H1 (cell line): ENCODE measurements at regions not wholly inside any gene's neighbourhood (a gene's known extent, or its start where the extent isn't known, plus 50 kb on each side); places are given as distances from the start of the nearest gene placed in this dataset.

ENCODE experiments used
- CTCF ChIA-PET: fragments of 300-600 bp; sonication (Branson Sonifier 250); formaldehyde crosslinking; loops from one replicate; lab custom pipeline; 2021; ENCODE audit not compliant: partially characterized antibody; lab: Charles Lee
- POLR2A ChIA-PET: fragments of 300-600 bp; sonication (Branson Sonifier 250); formaldehyde crosslinking; loops from one replicate; lab custom pipeline; 2021; ENCODE audit warnings: inconsistent platforms; ENCODE audit not compliant: partially characterized antibody; lab: Charles Lee
- DNase-seq, 2 experiments: peaks; one replicate each; pipeline versions ENCODE4 v3.0.0 to v3.0.0-alpha.2; 2010 to 2022; ENCODE audit warnings: low spot score in 2 of 2, low read depth in 1 of 2, mixed read lengths in 1 of 2
- FAIRE-seq: peaks from 2 replicates; lab custom pipeline; 2011; peaks lifted over from hg19 to GRCh38; lab: Jason Lieb, UNC
- H2AFZ ChIP-seq: 2 replicates; pipeline ENCODE4 v1.8.1; 2012; ENCODE audit warnings: low read length, inconsistent platforms
- H2AK5ac ChIP-seq: 2 replicates; pipeline ENCODE4 v1.6.1; 2013; ENCODE audit warnings: low read depth, low read length
- H2BK120ac ChIP-seq: replicated peaks from 2 replicates; pipeline ENCODE3; 2013; ENCODE audit warnings: low read depth, low read length, inconsistent platforms
- H2BK12ac ChIP-seq: 2 replicates; pipeline ENCODE4 v1.6.1; 2013; ENCODE audit warnings: low read depth, low read length
- H2BK15ac ChIP-seq: 2 replicates; pipeline ENCODE4 v1.6.1; 2013; ENCODE audit warnings: low read length
- H2BK20ac ChIP-seq: 2 replicates; pipeline ENCODE4 v1.6.1; 2013; ENCODE audit warnings: low read length
- H2BK5ac ChIP-seq: 2 replicates; pipeline ENCODE4 v1.6.1; 2013; ENCODE audit warnings: low read depth, low read length
- H3K14ac ChIP-seq: 2 replicates; pipeline ENCODE4 v1.6.1; 2013; ENCODE audit warnings: inconsistent platforms; ENCODE audit not compliant: insufficient read length
- H3K18ac ChIP-seq: 2 replicates; pipeline ENCODE4 v1.6.1; 2013; ENCODE audit warnings: low read length; ENCODE audit errors: extremely low read depth
- H3K23ac ChIP-seq: 2 replicates; pipeline ENCODE4 v1.6.1; 2013; ENCODE audit warnings: inconsistent platforms; ENCODE audit not compliant: insufficient read length
- H3K23me2 ChIP-seq: 2 replicates; pipeline ENCODE4 v1.6.1; 2013; ENCODE audit warnings: low read depth, low read length
- H3K27ac ChIP-seq: 2 replicates; pipeline ENCODE4 v1.6.1; 2011; ENCODE audit warnings: low read depth, low read length, inconsistent platforms
- H3K27me3 ChIP-seq, 4 experiments: replicated peaks in 1 of 4; 1 replicate in 1 of 4; 2 replicates in 3 of 4; pipeline versions ENCODE4 v1.6.1 to v1.8.1; 2011 to 2013; ENCODE audit warnings: low read length in 3 of 4, mild to moderate bottlenecking in 3 of 4, inconsistent platforms in 2 of 4, mixed read lengths in 2 of 4, moderate library complexity in 1 of 4; ENCODE audit not compliant: control insufficient read depth in 3 of 4, insufficient read depth in 3 of 4; ENCODE audit errors: extremely low read depth in 1 of 4
- H3K36me3 ChIP-seq, 4 experiments: 2 replicates each; pipeline versions ENCODE4 v1.6.1 to v1.8.1; 2011 to 2013; ENCODE audit warnings: mild to moderate bottlenecking in 4 of 4, low read length in 3 of 4, moderate library complexity in 2 of 4, control low read depth in 1 of 4, inconsistent platforms in 1 of 4; ENCODE audit not compliant: insufficient read depth in 4 of 4, control insufficient read depth in 2 of 4
- H3K4ac ChIP-seq: replicated peaks from 2 replicates; pipeline ENCODE3; 2013; ENCODE audit warnings: low read length, low read depth, mixed read lengths, inconsistent platforms; ENCODE audit not compliant: insufficient read length
- H3K4me1 ChIP-seq, 4 experiments: replicated peaks in 1 of 4; 1 replicate in 1 of 4; 2 replicates in 3 of 4; pipeline versions ENCODE4 v1.6.1 to v1.8.1; 2011 to 2013; ENCODE audit warnings: low read length in 3 of 4, inconsistent platforms in 2 of 4, mixed read lengths in 1 of 4; ENCODE audit not compliant: insufficient read depth in 4 of 4, control insufficient read depth in 3 of 4
- H3K4me2 ChIP-seq, 2 experiments: 2 replicates each; pipeline versions ENCODE4 v1.6.1 to v1.8.1; 2011 to 2013; ENCODE audit warnings: low read depth in 2 of 2, low read length in 2 of 2, control low read depth in 1 of 2, inconsistent platforms in 1 of 2, mild to moderate bottlenecking in 1 of 2; ENCODE audit not compliant: insufficient read depth in 1 of 2
- H3K4me3 ChIP-seq, 4 experiments: fragments of 200-600, 300-600 bp in 1 of 4; sonication (generic), shearing (Covaris generic), sonication (Bioruptor Twin) in 1 of 4; 2 replicates each; pipeline versions ENCODE4 v1.5.1 to v1.8.1; 2011 to 2016; ENCODE audit warnings: low read length in 4 of 4, low read depth in 3 of 4, control low read depth in 2 of 4, inconsistent platforms in 2 of 4, mild to moderate bottlenecking in 2 of 4, mixed read lengths in 1 of 4, moderate library complexity in 1 of 4; ENCODE audit not compliant: insufficient read depth in 2 of 4; ENCODE audit errors: extremely low read depth in 1 of 4
- H3K56ac ChIP-seq: replicated peaks from 2 replicates; pipeline ENCODE3; 2013; ENCODE audit warnings: low read depth, mild to moderate bottlenecking, mixed read lengths, low read length, inconsistent platforms; ENCODE audit not compliant: insufficient read length
- H3K79me1 ChIP-seq: 2 replicates; pipeline ENCODE4 v1.6.1; 2013; ENCODE audit warnings: low read depth, low read length, control low read depth
- H3K79me2 ChIP-seq, 2 experiments: 2 replicates each; pipeline versions ENCODE4 v1.6.1 to v1.8.1; 2012 to 2013; ENCODE audit warnings: low read length in 2 of 2, mild to moderate bottlenecking in 2 of 2, inconsistent platforms in 1 of 2; ENCODE audit not compliant: insufficient read depth in 2 of 2, control insufficient read depth in 1 of 2
- H3K9ac ChIP-seq, 4 experiments: replicated peaks in 1 of 4; 1 replicate in 1 of 4; 2 replicates in 3 of 4; pipeline versions ENCODE4 v1.6.1 to v1.8.1; 2011 to 2013; ENCODE audit warnings: low read depth in 3 of 4, low read length in 3 of 4, control low read depth in 2 of 4, mild to moderate bottlenecking in 2 of 4, moderate library complexity in 2 of 4, inconsistent platforms in 1 of 4; ENCODE audit errors: extremely low read depth in 1 of 4
- H3K9me3 ChIP-seq, 2 experiments: 2 replicates each; pipeline versions ENCODE4 v1.6.1 to v1.8.1; 2012 to 2013; ENCODE audit warnings: mild to moderate bottlenecking in 2 of 2, moderate library complexity in 2 of 2, control low read depth in 1 of 2, inconsistent platforms in 1 of 2, low read depth in 1 of 2, low read length in 1 of 2, mixed read lengths in 1 of 2; ENCODE audit not compliant: insufficient read depth in 2 of 2
- H4K20me1 ChIP-seq, 2 experiments: replicated peaks in 1 of 2; 2 replicates each; pipeline versions ENCODE3 to v1.8.1; 2011 to 2013; ENCODE audit warnings: inconsistent platforms in 2 of 2, low read length in 2 of 2, mild to moderate bottlenecking in 1 of 2; ENCODE audit not compliant: insufficient read depth in 2 of 2, control insufficient read depth in 1 of 2
- H4K5ac ChIP-seq: 2 replicates; pipeline ENCODE4 v1.6.1; 2013; ENCODE audit warnings: low read length, low read depth, mixed read lengths, inconsistent platforms; ENCODE audit not compliant: insufficient read length
- H4K8ac ChIP-seq: 2 replicates; pipeline ENCODE4 v1.8.0; 2013; ENCODE audit warnings: mild to moderate bottlenecking, moderate library complexity, low read length, inconsistent platforms; ENCODE audit not compliant: insufficient read depth; ENCODE audit errors: extremely low read depth
- H4K91ac ChIP-seq: replicated peaks from 2 replicates; pipeline ENCODE3; 2013; ENCODE audit warnings: low read length, mixed read lengths, inconsistent platforms; ENCODE audit not compliant: insufficient read length
- KDM4A ChIP-seq: IDR thresholded peaks from one replicate; pipeline ENCODE4 v1.7.1; 2012; ENCODE audit warnings: low read depth, mild to moderate bottlenecking, moderate library complexity, low read length, inconsistent platforms; ENCODE audit not compliant: severe bottlenecking
- SP1 ChIP-seq: IDR thresholded peaks from 2 replicates; pipeline ENCODE4 v1.6.1; 2011; ENCODE audit warnings: low read depth, low read length
- SRF ChIP-seq: IDR thresholded peaks from 2 replicates; pipeline ENCODE4 v1.6.1; 2011; ENCODE audit warnings: mild to moderate bottlenecking, low read depth, low read length, moderate library complexity
- ZNF274 ChIP-seq: IDR thresholded peaks from 2 replicates; pipeline ENCODE4 v1.7.0; 2012; ENCODE audit warnings: low read length, borderline replicate concordance; ENCODE audit errors: extremely low read depth
- WGBS, 2 experiments: shearing (Covaris generic) in 1 of 2; methylation state at CpG; one replicate each; pipeline versions ENCODE4 v1.1.6 to v1.1.7; 2013 to 2015; ENCODE audit warnings: low lambda C conversion rate in 2 of 2, mixed read lengths in 2 of 2, inconsistent platforms in 1 of 2, low coverage in 1 of 2, missing lambda C conversion rate in 1 of 2; ENCODE audit not compliant: insufficient replicate concordance in 2 of 2, insufficient coverage in 1 of 2, insufficient read length in 1 of 2; ENCODE audit errors: extremely low coverage in 1 of 2, missing lambda C conversion rate in 1 of 2; 5-methylcytosine and 5-hydroxymethylcytosine counted together
- TF ChIP-seq, protein P1 (sequence below), 3 experiments: IDR thresholded peaks; 1 replicate in 2 of 3; 2 replicates in 1 of 3; pipeline versions ENCODE4 v1.5.1 to v1.6.1; 2011; ENCODE audit warnings: low read length in 3 of 3, mild to moderate bottlenecking in 3 of 3, inconsistent platforms in 2 of 3, low read depth in 1 of 3, moderate library complexity in 1 of 3; ENCODE audit not compliant: insufficient read depth in 1 of 3; ENCODE audit errors: control extremely low read depth in 1 of 3

DNA sequence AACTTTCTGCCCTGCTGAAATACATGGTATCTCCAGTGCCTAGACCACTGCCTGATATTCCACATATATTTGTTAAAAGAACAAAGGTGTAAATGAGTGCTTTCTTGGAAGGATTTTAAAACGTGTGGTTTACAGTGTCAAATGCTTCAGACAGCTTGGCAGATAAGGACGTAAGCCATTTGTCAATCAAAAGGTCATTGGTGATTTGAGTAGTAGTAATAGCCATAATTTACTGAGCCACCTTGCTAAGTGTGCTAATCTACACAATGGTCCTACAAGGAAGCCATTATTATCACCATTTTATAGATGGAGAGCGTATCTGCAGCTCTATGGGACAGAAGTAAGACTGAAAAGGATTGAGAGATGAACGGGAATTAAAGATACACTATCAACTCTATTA is 186.8 kb upstream of the MPPED2 start:
- 82% methylated on average over 4 of the region's 4 CpGs; no CpG with 5 or more reads in 1 of the 2 experiments for WGBS, 2 experiments
- Histone ChIP-seq H2BK120ac (no peak overlapping the region), H4K5ac (no peak overlapping the region), H3K14ac (no peak overlapping the region), H3K79me1 (no peaks in the 10 kb centered on the region), H3K4me2 (no peak overlapping the region), H3K36me3 (no peaks in the 10 kb centered on the region), H2AFZ (no peak overlapping the region), H3K79me2 (no peaks in the 10 kb centered on the region), H4K20me1 (no peaks in the 10 kb centered on the region), H3K23me2 (no peaks in the 10 kb centered on the region), H4K8ac (no peak overlapping the region), H3K4ac (no peak overlapping the region), H4K91ac (no peak overlapping the region), H2BK20ac (no peak overlapping the region), H2BK5ac (no peak overlapping the region), H3K4me3 (no peak overlapping the region), H3K9me3 (no peaks in the 10 kb centered on the region), H3K4me1 (peaks cover 0 to 6% (median 0%) of the 10 kb centered on the region in 4 experiments; a peak in 2 of 7 replicates), H3K9ac (no peak overlapping the region), H3K27me3 (no peaks in the 10 kb centered on the region), H3K27ac (no peak overlapping the region), H2BK15ac (no peak overlapping the region), H3K18ac (no peak overlapping the region), H2BK12ac (no peak overlapping the region), H2AK5ac (no peak overlapping the region), H3K23ac (no peak overlapping the region), H3K56ac (no peak overlapping the region)
- ChIA-PET POLR2A (no interaction called here), CTCF (no interaction called here)
- FAIRE-seq (no peak), DNase-seq (no peak)
- TF ChIP-seq SP1 (no peak), ZNF274 (no peak), KDM4A (no peak), SRF (no peak)
- TF ChIP-seq, protein P1, sequence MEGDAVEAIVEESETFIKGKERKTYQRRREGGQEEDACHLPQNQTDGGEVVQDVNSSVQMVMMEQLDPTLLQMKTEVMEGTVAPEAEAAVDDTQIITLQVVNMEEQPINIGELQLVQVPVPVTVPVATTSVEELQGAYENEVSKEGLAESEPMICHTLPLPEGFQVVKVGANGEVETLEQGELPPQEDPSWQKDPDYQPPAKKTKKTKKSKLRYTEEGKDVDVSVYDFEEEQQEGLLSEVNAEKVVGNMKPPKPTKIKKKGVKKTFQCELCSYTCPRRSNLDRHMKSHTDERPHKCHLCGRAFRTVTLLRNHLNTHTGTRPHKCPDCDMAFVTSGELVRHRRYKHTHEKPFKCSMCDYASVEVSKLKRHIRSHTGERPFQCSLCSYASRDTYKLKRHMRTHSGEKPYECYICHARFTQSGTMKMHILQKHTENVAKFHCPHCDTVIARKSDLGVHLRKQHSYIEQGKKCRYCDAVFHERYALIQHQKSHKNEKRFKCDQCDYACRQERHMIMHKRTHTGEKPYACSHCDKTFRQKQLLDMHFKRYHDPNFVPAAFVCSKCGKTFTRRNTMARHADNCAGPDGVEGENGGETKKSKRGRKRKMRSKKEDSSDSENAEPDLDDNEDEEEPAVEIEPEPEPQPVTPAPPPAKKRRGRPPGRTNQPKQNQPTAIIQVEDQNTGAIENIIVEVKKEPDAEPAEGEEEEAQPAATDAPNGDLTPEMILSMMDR (IDR thresholded peaks at IDR 0.05; ENCODE audit: control extremely low read depth in 1 of 3, insufficient read depth in 1 of 3, low read depth in 1 of 3, low read length in 3 of 3): no peak
